ENCODE measurements at regions not wholly inside any gene's neighbourhood (a gene's known extent, or its start where the extent isn't known, plus 50 kb on each side); places are given as distances from the start of the nearest gene placed in this dataset.

DNA sequence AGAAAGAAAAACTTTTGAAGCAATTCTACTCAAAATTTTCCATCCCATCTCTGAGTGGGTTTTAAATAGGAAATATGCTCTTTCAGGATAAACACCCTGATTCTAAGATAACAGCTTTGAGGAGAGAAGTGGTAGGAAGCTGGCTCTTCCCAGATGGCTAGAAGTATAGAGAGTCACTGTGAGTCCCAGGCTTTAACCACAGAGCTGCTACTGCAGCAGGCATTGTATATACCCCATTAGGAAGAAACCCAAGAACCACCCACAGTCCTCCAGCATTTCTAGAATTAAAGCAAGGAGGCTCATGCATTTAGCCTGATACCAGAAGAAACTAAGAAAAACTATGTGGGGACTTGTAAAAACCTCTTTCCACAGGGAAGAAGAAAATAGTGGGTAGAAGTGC, 1405.6 kb upstream of the TENM4 start:
- no peak for DNase-seq (ENCODE audit: low read depth)

DNA sequence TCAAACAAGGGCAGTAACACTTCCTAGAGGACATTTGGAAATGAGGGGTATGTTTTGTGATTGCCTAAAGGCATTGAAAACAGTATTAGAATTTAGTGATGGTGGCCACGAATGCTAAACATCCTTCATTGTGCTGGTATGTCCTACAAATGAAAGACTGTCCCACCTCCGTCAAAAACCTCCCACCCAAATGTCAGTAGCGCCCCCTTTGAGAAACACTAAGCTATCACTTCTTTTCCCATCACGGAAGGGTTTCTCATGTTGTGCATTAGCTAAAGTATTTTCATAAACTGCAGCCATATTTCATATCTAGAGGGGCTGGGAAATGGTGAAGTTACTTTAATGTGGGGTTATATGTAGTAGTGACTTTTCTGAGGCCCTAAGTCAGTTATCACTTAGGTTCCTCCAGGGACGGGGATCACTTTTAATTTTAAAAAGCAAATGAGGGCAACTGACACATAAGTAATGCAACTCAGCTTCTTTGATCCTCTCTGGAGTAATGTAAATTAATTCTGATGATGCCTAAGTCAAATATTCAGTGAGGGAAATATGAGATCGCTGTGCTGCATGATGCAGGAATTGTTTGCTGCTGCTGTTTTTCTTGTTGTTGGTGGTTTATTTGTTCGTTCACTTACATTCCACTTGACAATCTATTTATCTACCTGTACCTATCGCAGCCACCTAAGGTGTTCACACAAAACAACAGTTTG, 1403.4 kb upstream of the TENM4 start:
- DNase-seq (ENCODE audit: low read depth): no peak

DNA sequence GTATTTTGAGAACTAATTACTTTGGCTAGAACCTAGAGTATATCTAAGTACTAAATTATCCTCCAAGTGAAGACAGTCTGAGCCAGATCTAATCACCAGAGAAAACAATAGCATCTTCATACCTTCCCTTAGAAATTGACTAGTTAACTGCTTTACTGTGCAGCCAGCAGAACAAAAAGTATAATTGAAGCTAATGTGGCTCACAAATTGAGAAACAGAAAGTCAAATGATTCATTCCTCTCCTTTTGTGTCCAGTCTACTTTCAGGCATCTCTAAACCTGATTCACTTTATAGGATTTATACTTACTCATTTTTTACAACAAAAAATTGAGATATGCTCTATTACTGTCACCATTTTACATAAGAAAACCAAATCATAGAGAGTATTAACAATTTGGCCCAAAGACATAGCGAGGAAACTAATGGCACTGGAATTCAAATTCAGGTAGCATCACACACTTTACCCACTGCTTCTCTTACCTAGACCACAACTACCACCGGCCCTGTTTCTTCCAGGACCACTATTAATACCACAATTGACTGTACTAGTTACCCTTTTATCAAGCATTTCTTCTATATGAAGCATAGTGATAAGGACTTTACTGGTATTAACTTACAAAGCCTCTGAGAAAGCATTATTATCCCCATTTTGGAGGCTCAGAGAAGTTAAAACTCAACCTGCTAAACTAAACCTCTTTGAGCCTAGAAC, 1402.6 kb upstream of the TENM4 start:
- no peak for DNase-seq (ENCODE audit: low read depth)

DNA sequence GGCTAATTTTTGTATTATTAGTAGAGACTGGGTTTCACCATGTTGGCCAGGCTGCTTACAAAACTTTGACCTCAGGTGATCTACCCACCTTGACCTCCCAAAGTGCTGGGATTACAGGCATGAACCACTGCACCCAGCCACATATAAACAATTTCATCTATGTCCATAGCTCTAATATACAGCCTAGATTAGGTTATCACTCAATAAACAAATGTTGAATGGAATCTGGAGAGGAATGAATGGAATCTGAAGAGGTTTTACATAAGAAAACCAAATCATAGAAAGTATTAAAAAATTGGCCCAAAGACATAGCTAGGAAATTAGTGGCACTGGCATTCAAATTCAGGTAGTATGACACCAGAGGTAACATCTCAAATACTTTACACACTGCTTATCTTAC, 1401.4 kb upstream of the TENM4 start:
- no peak for DNase-seq (ENCODE audit: low read depth)

DNA sequence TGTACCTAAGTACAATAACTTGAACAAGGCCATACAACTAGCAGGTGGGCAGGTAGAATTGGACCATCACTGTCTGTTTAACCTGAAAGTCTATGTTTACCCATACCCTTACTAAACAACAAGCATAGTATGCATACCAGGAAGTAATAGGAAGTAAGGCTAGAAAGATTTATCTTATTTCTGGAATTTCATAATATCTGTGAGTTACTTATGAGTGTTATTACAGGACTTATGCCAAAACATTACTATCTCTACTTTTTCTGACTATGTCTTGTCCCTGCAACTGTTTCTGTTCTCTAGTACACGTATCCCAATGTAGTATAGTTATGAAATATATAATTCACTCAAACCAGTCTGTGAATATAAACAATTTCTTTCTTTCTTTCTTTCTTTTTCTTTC, 1400.8 kb upstream of the TENM4 start:
- DNase-seq (ENCODE audit: low read depth): no peak

DNA sequence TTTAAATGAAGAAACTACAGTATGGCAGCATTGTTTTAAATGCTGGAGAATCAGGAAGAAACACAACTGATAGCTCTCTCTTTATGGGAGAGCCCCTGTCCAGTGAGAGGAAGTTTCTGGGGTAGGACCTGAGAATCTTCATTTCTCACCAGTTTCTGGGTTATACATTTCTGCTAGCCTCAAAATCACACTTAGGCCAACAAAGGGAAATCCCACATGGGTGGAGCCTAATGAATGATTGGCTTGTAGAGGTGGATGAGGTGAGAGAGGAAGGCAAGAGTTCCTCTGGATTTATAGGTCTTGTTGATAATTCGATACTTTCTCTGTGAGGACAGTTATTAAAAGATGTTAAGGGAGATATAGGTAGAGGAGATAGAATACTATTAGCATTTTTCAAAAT, 1397.3 kb upstream of the TENM4 start:
- no peak for DNase-seq (ENCODE audit: low read depth)

DNA sequence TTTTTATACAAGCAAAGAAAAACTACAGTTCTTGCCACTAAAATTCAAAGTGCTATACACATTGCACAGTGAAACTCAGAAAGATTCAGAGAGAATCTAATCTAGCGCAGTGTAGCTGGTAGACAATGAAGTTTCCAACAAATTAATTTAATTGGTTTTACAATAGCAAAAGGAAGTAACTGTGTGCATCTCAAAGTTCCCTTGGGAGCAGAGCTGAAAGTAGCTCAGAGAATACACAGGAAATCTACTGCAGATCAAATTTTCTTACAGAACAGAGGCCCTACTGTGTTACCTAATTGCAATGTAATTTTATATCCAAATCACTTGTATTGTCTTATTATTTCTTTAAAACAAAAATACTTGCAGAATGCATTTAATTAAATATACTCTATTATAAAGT, 1396.2 kb upstream of the TENM4 start:
- DNase-seq (ENCODE audit: low read depth): no peak

DNA sequence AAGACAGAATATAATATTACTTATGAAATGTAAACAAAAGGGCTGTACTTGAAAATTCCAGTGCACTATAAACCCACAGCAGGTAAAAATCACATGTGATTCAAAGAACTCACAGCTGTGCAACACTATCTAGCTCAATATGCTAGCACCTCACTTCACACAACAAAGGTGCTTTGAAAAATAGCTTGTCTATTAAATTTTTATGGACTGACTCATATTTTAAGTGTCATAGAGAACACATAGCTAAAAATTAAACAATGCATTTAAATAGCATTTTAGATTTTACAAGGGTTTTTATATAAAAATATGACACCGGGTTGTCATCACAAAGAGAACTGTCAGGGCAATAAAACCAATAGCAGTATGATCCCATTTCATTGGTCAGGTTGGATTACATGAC, 1390.5 kb upstream of the TENM4 start:
- no peak for DNase-seq (ENCODE audit: low read depth)

DNA sequence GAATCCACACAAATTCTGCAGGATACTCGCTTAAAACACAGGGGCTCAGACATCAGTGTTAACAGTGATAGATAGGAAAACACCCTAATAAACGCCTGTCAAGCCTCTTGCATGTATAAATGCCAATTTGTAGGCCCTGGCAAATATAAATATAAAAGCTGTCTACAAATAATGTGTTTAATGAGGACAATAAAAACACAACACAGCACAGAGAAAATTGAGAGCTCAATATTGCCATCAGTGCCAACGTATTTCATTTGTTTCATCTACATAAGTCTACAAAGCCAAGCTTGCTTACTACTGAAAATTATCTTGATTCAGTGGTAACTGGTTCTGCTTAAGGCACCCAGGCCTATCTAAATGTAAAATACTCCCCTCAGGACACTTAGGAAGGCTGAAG, 1387.0 kb upstream of the TENM4 start:
- DNase-seq (ENCODE audit: low read depth): no peak

DNA sequence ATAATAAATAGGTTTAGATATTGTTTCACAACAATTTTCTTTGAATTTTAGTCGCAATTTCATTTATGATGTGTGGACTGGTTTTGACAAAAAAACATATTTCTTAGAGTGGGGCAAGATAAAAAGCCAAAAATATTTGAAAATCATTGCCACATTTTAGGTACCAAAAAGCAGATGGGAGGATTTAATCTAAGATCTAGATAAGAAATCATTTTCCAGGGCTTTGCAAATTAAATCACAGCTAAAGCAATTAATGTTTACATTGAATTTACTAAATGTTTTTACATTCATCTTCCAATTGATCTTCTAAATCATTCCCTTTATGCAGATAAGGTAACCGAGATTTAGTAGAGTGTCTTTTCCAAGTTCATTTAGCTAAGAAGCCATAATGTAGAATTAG, 1386.0 kb upstream of the TENM4 start:
- no peak for DNase-seq (ENCODE audit: low read depth)

DNA sequence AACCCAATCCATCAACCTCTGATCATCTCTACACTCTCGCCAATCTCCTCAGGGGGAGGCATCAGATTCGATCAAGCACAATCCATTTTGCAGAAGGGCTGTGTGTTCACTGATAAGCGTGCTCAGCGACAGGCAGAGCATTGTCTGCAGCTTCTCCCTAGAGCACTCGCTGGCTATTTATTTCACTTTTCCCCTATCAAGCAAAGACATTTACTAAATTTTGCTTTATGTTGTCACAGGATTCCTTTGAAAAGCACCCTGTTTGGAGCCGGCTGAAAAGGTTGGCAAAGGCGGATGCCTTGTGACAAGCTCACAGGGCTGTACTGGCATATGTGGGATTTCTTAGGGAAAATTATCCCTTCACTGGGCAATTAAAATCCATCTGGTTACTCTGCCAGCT, 1381.5 kb upstream of the TENM4 start:
- DNase-seq (ENCODE audit: low read depth): no peak

DNA sequence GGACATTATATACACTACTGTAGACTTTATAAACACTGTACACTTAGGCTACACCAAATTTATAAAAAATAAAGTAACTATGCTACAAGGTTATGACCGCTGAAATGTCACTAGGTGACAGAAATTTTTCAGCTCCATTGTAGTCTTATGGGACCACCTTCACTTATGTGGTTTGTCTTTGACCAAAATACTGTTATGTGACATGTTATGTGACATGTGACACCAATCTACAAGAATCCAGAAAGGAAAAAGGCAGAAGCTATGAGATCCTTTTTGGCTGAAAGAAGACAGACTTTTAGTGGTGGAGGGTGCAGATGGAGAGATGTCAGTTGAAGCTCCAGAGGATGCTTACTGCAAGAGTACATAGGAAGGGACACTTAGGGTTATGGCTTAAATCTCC, 1378.4 kb upstream of the TENM4 start:
- no peak for DNase-seq (ENCODE audit: low read depth)

DNA sequence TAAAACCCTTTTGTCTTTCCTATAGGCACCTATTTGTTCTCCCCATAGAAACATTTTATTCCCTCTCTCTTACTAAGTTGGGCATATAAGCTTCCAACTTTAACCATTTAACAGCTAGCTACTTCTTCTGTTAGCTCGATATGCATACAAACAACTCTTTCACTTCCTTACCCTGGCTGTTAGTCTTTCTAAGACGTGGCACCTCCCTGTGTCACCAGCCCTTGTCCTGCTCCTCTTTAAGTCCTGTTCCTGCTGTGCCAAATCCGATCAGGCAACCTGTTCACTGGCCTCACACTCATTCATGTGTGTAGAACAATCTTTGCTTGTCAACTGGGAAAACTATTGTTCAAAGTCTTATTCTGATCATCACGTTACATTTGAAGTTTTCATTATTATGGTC, 1376.1 kb upstream of the TENM4 start:
- no peak for DNase-seq (ENCODE audit: low read depth)

DNA sequence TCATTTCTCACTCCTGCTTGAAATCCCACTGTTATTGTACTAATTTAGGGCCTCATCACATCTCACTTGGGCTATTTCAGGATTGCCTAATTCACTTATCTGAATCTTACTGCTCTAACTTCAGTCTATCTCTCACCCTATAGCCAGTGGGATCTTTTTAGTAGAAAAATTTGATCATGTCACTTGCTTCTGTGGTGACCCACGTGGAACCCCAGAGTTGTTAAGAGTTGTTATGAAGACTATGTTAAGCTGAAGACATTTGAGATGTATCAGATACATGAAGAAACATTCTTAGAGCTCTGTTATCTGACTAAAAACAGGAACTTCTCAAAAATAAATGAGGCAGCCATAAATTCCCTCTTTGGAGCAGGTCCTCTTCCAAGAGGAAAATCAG, 1375.6 kb upstream of the TENM4 start:
- DNase-seq (ENCODE audit: low read depth): no peak

DNA sequence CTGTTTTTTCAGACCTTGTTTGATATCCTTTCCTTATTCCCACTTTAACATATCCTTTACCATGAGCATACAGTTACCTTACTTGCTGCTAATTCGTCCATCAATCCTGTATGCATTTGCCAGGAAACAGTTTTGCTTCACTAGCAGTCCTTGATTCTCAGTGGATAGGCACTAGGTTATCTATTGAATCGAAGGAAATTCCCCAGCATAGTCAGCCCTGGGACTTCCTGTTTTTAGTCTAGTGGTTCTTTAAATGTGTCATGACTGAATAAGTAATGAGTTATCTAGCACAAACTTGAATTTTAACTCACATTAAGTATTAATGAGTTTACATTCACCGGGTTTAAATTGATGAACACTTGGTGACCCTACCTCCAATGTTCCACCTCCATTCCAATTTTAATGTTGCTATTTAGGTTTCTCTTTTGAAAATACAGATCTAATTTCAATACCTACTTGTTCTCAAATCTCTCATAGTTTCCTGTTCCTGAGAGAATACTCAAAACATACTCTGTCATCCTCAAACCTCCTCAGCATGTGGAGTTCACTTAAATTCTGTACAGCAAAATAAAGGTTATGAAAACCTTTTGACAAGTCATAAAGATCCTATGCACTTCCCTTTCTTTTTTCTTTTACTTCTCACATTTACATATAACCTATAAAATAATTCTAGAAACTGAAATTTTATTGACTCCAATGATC, 1375.1 kb upstream of the TENM4 start:
- DNase-seq (ENCODE audit: low read depth): no peak

DNA sequence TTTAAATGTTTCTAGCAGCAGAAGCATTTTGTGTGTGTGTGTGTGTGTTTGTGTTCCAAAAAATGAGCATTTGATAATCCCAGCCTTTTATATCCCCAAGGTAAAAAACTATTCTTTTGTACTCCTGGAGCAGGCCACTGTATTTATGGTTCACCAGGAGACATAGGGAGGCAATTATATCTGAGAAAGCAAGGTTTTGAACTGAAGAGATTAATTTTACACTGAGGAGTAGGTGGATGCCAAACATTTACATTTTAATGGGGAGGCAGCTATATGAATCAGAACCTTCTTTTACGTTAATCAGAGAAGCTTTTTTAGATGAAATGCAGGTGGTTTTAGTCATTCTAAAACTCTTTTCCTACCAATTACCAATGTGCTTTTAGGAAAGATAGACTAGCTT, 1374.0 kb upstream of the TENM4 start:
- DNase-seq (ENCODE audit: low read depth): no peak

DNA sequence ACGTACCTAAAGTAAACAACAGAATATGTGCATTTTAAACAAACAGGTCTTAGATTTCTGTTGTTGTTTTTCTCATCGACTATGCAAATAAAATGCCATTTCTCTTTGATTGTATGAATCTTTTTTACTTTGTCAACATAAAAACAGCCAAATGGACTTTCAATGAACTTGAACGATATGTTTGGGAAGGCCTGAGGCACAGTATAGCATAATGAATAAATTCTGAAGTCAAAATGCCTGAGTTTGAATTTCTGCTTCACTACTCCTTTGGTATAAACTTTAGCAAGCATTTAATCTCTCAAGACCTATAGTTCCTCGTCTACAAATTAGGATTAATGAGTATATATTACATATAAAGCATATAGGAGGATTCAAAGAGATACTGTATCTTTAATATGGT, 1369.9 kb upstream of the TENM4 start:
- no peak for DNase-seq (ENCODE audit: low read depth)

DNA sequence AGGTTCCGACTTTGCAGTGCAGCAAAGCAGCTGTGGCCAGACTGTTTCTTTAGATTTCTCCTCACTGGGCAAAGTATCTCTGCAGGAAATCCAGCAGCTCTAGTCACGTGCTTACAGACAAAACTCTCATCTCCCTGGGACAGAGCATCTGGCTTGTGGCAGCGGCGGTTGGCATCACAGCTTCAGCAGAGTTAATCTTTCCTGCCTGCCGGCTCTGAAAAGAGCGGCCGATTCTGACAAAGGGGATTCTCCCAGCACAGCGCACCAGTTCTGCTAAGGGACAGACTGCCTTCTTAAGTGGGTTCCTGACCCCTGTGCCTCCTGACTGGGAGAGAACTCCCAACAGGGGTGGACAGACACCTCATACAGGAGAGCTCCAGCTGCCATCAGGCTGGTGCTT, 1357.3 kb upstream of the TENM4 start:
- DNase-seq (ENCODE audit: low read depth): no peak

DNA sequence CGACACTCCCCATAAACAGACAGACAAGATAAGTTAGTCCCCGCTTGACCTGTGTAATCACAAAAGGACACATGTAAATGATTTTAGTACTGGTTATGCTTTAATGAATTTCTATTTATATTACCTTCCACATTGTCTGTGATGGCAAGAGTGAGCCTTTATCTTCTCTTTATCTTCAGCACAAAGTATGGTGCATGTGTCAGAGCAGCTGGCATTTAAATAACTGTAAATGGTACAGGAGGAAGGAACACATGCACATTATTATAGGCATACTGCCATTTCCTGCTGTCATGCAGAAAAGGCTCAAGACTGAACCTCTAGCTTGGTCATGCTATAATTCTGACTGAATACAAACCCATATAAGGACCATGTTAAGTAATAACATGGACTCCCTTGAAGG, 1342.7 kb upstream of the TENM4 start:
- DNase-seq (ENCODE audit: low read depth): no peak

DNA sequence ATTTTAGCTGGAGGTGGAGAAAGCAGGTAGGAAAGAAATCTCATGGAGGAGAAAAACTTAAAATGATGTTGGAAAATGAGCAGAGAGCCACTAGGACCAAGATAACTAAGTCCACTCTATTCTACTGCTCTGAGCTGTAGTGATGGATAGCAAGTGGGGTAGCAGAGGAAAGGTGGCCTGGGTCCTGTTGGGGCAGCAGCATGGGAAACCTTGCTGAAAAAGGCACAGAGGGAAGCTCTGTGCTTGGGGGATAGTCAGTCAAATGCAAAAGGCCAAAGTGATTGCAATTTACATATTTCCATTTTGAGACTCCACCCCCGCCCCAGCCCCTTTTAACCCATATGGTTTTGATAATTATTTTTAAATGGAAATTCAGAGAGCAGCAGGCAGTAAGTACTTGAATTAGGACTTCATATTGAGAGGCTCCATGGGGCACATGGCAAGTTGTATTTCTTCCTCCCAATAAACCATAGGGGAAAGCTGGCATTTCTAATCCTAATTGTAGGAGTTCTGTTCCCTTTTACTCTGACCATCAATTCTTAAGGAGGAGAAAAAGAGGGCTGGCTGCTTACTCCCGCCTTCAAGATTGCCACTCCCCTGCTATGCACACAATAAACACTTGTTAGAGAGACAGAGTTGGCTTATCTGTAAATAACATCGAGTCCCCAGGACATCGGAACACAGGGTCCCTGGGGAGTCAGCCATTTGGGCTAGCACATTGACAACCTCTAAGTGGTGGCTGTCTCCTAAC, 1341.5 kb upstream of the TENM4 start:
- no peak for DNase-seq (ENCODE audit: low read depth)

DNA sequence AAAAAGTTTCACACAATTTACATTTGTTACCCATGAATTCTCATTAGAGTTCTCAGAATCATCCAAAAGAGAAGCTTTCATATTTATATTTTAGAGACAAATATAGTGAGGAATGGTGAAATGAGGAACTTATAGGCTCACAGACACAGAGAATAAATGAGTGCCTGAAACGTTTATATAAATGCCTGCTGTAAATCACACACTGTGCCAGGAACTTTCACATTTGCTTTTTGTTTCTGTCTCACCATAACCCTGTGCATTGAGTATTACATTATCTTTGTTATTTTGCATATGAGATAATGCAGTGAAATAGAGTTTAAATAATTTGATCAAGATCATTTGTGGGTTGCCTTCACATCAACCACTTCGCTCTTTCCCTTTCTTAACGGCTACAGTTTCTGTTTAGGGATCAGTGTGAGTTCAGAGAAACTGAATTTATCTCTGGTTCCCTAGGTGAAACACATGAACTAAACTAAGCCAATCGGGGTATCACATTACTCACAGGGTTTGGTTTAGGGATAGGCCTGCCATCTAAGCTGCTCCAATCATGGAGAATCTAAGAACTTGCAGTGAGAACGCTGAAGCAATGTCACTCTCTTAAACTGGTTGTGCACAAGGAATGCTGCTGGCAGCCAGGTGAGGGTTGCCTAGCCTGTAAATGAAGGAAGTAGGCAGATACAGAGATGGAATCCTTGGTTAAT, 1339.2 kb upstream of the TENM4 start:
- DNase-seq (ENCODE audit: low read depth): no peak

DNA sequence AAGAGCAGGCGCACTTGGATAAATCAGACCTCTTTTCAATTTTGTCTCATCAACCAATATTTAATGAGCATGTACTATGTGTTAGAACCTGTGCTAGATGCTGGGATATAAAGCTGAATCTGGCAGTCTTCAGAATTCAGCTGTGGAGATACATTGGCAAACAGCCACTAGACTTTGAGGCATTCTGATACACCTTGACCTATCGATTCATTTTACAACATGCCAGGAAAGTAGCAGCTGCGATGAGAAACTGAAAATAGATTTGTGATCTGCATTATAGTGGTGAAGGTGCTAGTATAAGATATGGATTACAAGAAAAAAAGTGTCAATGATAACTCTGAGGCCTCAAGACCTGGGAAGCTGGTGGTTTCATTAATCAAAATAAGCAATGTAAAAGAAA, 1338.1 kb upstream of the TENM4 start:
- DNase-seq (ENCODE audit: low read depth): no peak
